ENCODE measurements at regions not wholly inside any gene's neighbourhood (a gene's known extent, or its start where the extent isn't known, plus 50 kb on each side); places are given as distances from the start of the nearest gene placed in this dataset.

DNA sequence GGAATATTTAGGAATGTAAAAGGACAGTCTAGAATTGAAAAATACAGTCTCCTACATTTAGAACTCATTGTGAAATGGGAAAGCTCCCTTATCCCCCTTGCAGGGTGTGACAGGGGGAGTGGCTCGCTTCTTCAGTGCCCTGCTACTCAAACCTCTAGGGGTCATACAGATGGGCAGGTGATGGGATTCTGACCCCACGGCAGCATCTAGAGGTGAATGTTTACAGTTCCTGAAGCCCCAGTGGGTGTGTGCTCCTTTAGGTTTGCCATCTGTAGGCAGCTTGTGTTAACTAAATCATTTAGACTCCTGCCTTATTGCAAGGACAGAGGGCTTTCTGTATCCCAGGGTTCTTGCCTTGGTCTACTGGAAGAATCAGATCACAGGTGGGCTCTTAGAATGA is 271.0 kb upstream of the MPDZ start:
- WGBS (ENCODE audit: insufficient coverage): 93% methylated on average over 2 of the region's 2 CpGs
- H3K27me3 Mint-ChIP-seq (ENCODE audit: low read depth in 2 of 2): no peaks in the 10 kb centered on the region
- no peaks in the 10 kb centered on the region for H3K36me3 ChIP-seq (ENCODE audit: control insufficient read depth, insufficient read depth, low read length)
- ATAC-seq: no peak
- H3K27me3 ChIP-seq (ENCODE audit: control insufficient read depth, insufficient read depth, low read length): no peaks in the 10 kb centered on the region
- peaks cover 7 to 13% of the 10 kb centered on the region in 2 donors for H3K9me3 Mint-ChIP-seq
- TF ChIP-seq, protein P1, sequence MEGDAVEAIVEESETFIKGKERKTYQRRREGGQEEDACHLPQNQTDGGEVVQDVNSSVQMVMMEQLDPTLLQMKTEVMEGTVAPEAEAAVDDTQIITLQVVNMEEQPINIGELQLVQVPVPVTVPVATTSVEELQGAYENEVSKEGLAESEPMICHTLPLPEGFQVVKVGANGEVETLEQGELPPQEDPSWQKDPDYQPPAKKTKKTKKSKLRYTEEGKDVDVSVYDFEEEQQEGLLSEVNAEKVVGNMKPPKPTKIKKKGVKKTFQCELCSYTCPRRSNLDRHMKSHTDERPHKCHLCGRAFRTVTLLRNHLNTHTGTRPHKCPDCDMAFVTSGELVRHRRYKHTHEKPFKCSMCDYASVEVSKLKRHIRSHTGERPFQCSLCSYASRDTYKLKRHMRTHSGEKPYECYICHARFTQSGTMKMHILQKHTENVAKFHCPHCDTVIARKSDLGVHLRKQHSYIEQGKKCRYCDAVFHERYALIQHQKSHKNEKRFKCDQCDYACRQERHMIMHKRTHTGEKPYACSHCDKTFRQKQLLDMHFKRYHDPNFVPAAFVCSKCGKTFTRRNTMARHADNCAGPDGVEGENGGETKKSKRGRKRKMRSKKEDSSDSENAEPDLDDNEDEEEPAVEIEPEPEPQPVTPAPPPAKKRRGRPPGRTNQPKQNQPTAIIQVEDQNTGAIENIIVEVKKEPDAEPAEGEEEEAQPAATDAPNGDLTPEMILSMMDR (IDR thresholded peaks at IDR 0.05): no peak
- no peaks in the 10 kb centered on the region for H3K36me3 Mint-ChIP-seq
- H3K4me1 Mint-ChIP-seq: no peaks in the 10 kb centered on the region
- no peak overlapping the region for H3K27ac ChIP-seq (ENCODE audit: low read length)
- no peak for DNase-seq
- H3K27ac Mint-ChIP-seq: no peak overlapping the region
- intact Hi-C loops (cut with micrococcal nuclease): no loop called here
- H3K4me3 Mint-ChIP-seq: no peak overlapping the region
- H3K9me3 ChIP-seq (ENCODE audit: control insufficient read depth, insufficient read depth, low read length): no peaks in the 10 kb centered on the region
- no peaks in the 10 kb centered on the region for H3K4me1 ChIP-seq (ENCODE audit: control insufficient read depth, insufficient read depth, low read length)
- H3K4me3 ChIP-seq (ENCODE audit: low read length): no peak overlapping the region

DNA sequence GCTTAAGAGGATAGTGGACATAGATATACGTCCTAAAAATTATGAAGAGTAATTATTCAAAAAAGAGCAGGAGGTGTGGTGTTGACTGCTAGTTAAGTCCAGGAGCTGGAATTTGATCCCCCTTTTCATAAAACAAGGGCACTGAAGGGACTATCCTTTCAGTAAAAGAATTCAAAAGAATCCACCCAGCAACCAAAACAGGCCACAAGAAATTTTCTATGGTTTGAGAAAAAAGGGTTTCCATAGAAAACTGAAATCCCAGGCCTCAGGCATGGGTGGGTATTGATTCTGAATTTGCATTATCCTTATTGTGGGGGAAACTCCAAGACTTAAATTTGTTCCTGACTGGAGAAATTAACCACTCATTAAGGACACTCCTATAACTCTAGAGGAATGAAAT is 269.0 kb upstream of the MPDZ start:
- no peaks in the 10 kb centered on the region for H3K27me3 Mint-ChIP-seq (ENCODE audit: low read depth in 2 of 2)
- Histone ChIP-seq H3K27ac (ENCODE audit: low read length) (no peak overlapping the region), H3K27me3 (ENCODE audit: control insufficient read depth, insufficient read depth, low read length) (no peaks in the 10 kb centered on the region), H3K9me3 (ENCODE audit: control insufficient read depth, insufficient read depth, low read length) (no peaks in the 10 kb centered on the region), H3K4me3 (ENCODE audit: low read length) (no peak overlapping the region), H3K4me1 (ENCODE audit: control insufficient read depth, insufficient read depth, low read length) (no peaks in the 10 kb centered on the region), H3K36me3 (ENCODE audit: control insufficient read depth, insufficient read depth, low read length) (no peaks in the 10 kb centered on the region)
- H3K9me3 Mint-ChIP-seq: peaks cover 9 to 20% of the 10 kb centered on the region in 2 donors
- no peak overlapping the region for H3K27ac Mint-ChIP-seq
- no peak for ATAC-seq
- WGBS (ENCODE audit: insufficient coverage): no CpG with 5 or more reads among the region's 1 CpG
- H3K4me3 Mint-ChIP-seq: no peak overlapping the region
- intact Hi-C loops (cut with micrococcal nuclease): no loop called here
- no peaks in the 10 kb centered on the region for H3K36me3 Mint-ChIP-seq
- TF ChIP-seq, protein P1 (IDR thresholded peaks at IDR 0.05): no peak
- no peak for DNase-seq
- no peaks in the 10 kb centered on the region for H3K4me1 Mint-ChIP-seq

DNA sequence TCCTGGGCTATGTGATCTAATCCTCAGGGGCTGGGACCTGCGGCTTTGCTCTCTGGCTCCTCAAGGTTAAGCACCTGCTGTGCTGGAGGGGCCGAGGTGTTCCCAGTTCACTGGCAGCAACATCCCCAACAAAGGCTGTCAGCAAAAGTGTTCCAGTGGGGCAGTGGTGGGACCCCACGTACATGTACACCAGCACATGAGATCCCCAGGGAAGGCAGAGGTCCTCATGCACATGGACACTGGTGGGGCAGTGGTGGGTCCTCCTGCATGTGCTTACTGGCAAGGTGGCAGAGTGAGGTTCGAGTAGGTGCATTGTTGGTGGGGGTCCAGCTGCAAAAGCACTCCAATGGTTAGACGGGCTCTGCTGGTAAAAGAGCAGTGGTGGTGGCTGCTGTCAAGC is 255.6 kb upstream of the MPDZ start:
- H3K27ac ChIP-seq (ENCODE audit: low read length): no peak overlapping the region
- H3K4me3 Mint-ChIP-seq: no peak overlapping the region
- TF ChIP-seq, protein P1 (IDR thresholded peaks at IDR 0.05): no peak
- no peak overlapping the region for H3K27ac Mint-ChIP-seq
- no peaks in the 10 kb centered on the region for H3K4me1 ChIP-seq (ENCODE audit: control insufficient read depth, insufficient read depth, low read length)
- H3K9me3 Mint-ChIP-seq: peaks cover 12 to 15% of the 10 kb centered on the region in 2 donors
- peaks cover 7% of the 10 kb centered on the region for H3K9me3 ChIP-seq (ENCODE audit: control insufficient read depth, insufficient read depth, low read length)
- no peak for ATAC-seq
- no peaks in the 10 kb centered on the region for H3K36me3 ChIP-seq (ENCODE audit: control insufficient read depth, insufficient read depth, low read length)
- H3K4me3 ChIP-seq (ENCODE audit: low read length): no peak overlapping the region
- H3K36me3 Mint-ChIP-seq: no peaks in the 10 kb centered on the region
- H3K27me3 Mint-ChIP-seq (ENCODE audit: low read depth in 2 of 2): no peaks in the 10 kb centered on the region
- 65% methylated on average over 5 of the region's 5 CpGs for WGBS (ENCODE audit: insufficient coverage)
- H3K27me3 ChIP-seq (ENCODE audit: control insufficient read depth, insufficient read depth, low read length): no peaks in the 10 kb centered on the region
- intact Hi-C loops (cut with micrococcal nuclease): no loop called here
- no peaks in the 10 kb centered on the region for H3K4me1 Mint-ChIP-seq
- no peak for DNase-seq

DNA sequence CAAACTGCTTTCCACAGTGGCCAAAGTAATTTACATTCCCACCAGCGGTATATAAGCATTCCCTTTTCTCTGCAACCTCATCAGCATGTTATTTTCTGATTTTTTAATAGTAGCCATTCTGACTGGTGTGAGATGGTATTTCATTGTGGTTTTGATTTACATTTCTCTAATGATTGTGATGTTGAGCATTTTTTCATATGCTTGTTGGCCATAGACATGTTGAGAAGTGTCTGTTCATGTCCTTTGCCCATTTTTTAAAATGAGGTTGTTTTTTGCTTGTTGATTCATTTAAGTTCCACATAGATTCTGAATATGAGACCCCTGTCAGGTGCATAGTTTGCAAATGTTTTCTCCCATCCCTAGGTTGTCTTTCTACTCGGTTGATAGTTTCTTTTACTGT is 254.5 kb upstream of the MPDZ start:
- H3K36me3 ChIP-seq (ENCODE audit: control insufficient read depth, insufficient read depth, low read length): no peaks in the 10 kb centered on the region
- H3K4me3 Mint-ChIP-seq: no peak overlapping the region
- H3K9me3 Mint-ChIP-seq: peaks cover 12 to 18% of the 10 kb centered on the region in 2 donors
- no peaks in the 10 kb centered on the region for H3K4me1 Mint-ChIP-seq
- no peak overlapping the region for H3K27ac Mint-ChIP-seq
- DNase-seq (no peak), ATAC-seq (no peak)
- TF ChIP-seq, protein P1 (IDR thresholded peaks at IDR 0.05): no peak
- intact Hi-C loops (cut with micrococcal nuclease): no loop called here
- no peaks in the 10 kb centered on the region for H3K36me3 Mint-ChIP-seq
- H3K9me3 ChIP-seq (ENCODE audit: control insufficient read depth, insufficient read depth, low read length): peaks cover 10% of the 10 kb centered on the region
- H3K27me3 Mint-ChIP-seq (ENCODE audit: low read depth in 2 of 2): no peaks in the 10 kb centered on the region
- H3K4me3 ChIP-seq (ENCODE audit: low read length): no peak overlapping the region
- 100% methylated on average over 1 of the region's 2 CpGs for WGBS (ENCODE audit: insufficient coverage)
- no peaks in the 10 kb centered on the region for H3K27me3 ChIP-seq (ENCODE audit: control insufficient read depth, insufficient read depth, low read length)
- no peak overlapping the region for H3K27ac ChIP-seq (ENCODE audit: low read length)
- no peaks in the 10 kb centered on the region for H3K4me1 ChIP-seq (ENCODE audit: control insufficient read depth, insufficient read depth, low read length)

Data from natural killer cell (primary cell).